IMR-90 (cell line): ENCODE measurements at regions not wholly inside any gene's neighbourhood (a gene's known extent, or its start where the extent isn't known, plus 50 kb on each side); places are given as distances from the start of the nearest gene placed in this dataset.

Experiments used
- ATAC-seq: fragments of 200-7000 bp; cut with Tn5 transposase; 2 replicates; pipeline ENCODE4 v1.9.1; 2020; ENCODE audit warnings: low read depth, mild to moderate bottlenecking, moderate library complexity
- BruUV-seq: library from RNA; stranded (reverse); fragments of 400-500 nt; replicated peaks from 2 replicates; lab custom pipeline; 2021; lab: Mats Ljungman, UMichigan
- CTCF ChIA-PET: fragments of 300-600 bp; formaldehyde crosslinking; extraction: SDS; loops from one replicate; lab custom pipeline; 2021; ENCODE audit warnings: antibody characterized with exemption; lab: Yijun Ruan, JAX
- POLR2A ChIA-PET: fragments of 300-600 bp; sonication (Branson Sonifier 250); formaldehyde crosslinking; loops from one replicate; lab custom pipeline; 2022; ENCODE audit warnings: antibody characterized with exemption; ENCODE audit not compliant: unreplicated experiment; lab: Charles Lee
- DNase-seq: peaks from one replicate; pipeline ENCODE4 v3.0.0; 2013
- H2AFZ ChIP-seq: replicated peaks from 2 replicates; pipeline ENCODE3; 2013; ENCODE audit warnings: low read length, mild to moderate bottlenecking; ENCODE audit not compliant: poor library complexity
- H2AK5ac ChIP-seq: 2 replicates; pipeline ENCODE4 v1.6.1; 2013; ENCODE audit warnings: low read depth, low read length, inconsistent platforms
- H2AK9ac ChIP-seq: replicated peaks from 2 replicates; pipeline ENCODE3; 2013; ENCODE audit warnings: mild to moderate bottlenecking, low read depth, low read length, moderate library complexity; ENCODE audit not compliant: poor library complexity
- H2BK120ac ChIP-seq: 2 replicates; pipeline ENCODE4 v1.6.1; 2013; ENCODE audit warnings: low read depth, low read length, inconsistent platforms
- H2BK15ac ChIP-seq: 3 replicates; pipeline ENCODE4 v1.6.1; 2013; ENCODE audit warnings: low read depth, low read length, inconsistent platforms
- H2BK20ac ChIP-seq: 2 replicates; pipeline ENCODE4 v1.6.1; 2013; ENCODE audit warnings: low read depth, mild to moderate bottlenecking, inconsistent platforms, low read length, moderate library complexity
- H2BK5ac ChIP-seq: 2 replicates; pipeline ENCODE4 v1.6.1; 2013; ENCODE audit warnings: mild to moderate bottlenecking, low read depth, low read length, inconsistent platforms; ENCODE audit not compliant: poor library complexity, severe bottlenecking
- H3K14ac ChIP-seq: replicated peaks from 2 replicates; pipeline ENCODE4 v1.6.1; 2013; ENCODE audit warnings: low read depth, low read length, inconsistent platforms
- H3K18ac ChIP-seq: 2 replicates; pipeline ENCODE4 v1.6.1; 2013; ENCODE audit warnings: low read depth, low read length, control low read depth
- H3K23ac ChIP-seq: 2 replicates; pipeline ENCODE4 v1.6.1; 2013; ENCODE audit warnings: low read depth, low read length, inconsistent platforms
- H3K27ac ChIP-seq: 2 replicates; pipeline ENCODE4 v1.5.1; 2013; ENCODE audit warnings: mild to moderate bottlenecking, control low read depth, low read length; ENCODE audit not compliant: insufficient read depth
- H3K27me3 ChIP-seq: 2 replicates; pipeline ENCODE4 v1.6.1; 2013; ENCODE audit warnings: low read length; ENCODE audit not compliant: control insufficient read depth, insufficient read depth
- H3K36me3 ChIP-seq: 2 replicates; pipeline ENCODE4 v1.6.1; 2013; ENCODE audit warnings: low read length, mixed read lengths; ENCODE audit not compliant: control insufficient read depth, insufficient read depth
- H3K4ac ChIP-seq: 2 replicates; pipeline ENCODE4 v1.6.1; 2013; ENCODE audit warnings: low read depth, low read length, inconsistent platforms
- H3K4me1 ChIP-seq: 2 replicates; pipeline ENCODE4 v1.6.1; 2013; ENCODE audit warnings: low read length, mixed read lengths; ENCODE audit not compliant: control insufficient read depth, insufficient read depth
- H3K4me2 ChIP-seq: 2 replicates; pipeline ENCODE4 v1.6.1; 2013; ENCODE audit warnings: low read depth, mild to moderate bottlenecking, control low read depth, low read length, moderate library complexity
- H3K4me3 ChIP-seq: 2 replicates; pipeline ENCODE4 v1.5.1; 2013; ENCODE audit warnings: low read depth, mild to moderate bottlenecking, control low read depth, low read length, moderate library complexity; ENCODE audit not compliant: insufficient read depth
- H3K56ac ChIP-seq: 2 replicates; pipeline ENCODE4 v1.6.1; 2013; ENCODE audit warnings: low read length, inconsistent platforms; ENCODE audit not compliant: insufficient read depth; ENCODE audit errors: extremely low read depth
- H3K79me1 ChIP-seq, 2 experiments: 2 replicates each; pipeline ENCODE4 v1.6.1; 2013; ENCODE audit warnings: low read length in 2 of 2, inconsistent platforms in 1 of 2, low read depth in 1 of 2
- H3K9ac ChIP-seq: 2 replicates; pipeline ENCODE4 v1.6.1; 2013; ENCODE audit warnings: low read depth, low read length, control low read depth
- H3K9me1 ChIP-seq: 2 replicates; pipeline ENCODE4 v1.6.1; 2013; ENCODE audit warnings: low read length, inconsistent platforms; ENCODE audit not compliant: insufficient read depth
- H3K9me3 ChIP-seq: 2 replicates; pipeline ENCODE4 v1.6.1; 2013; ENCODE audit warnings: low read length; ENCODE audit not compliant: control insufficient read depth, insufficient read depth
- H4K20me1 ChIP-seq: 2 replicates; pipeline ENCODE4 v1.6.1; 2013; ENCODE audit warnings: low read length, inconsistent platforms; ENCODE audit not compliant: insufficient read depth
- H4K5ac ChIP-seq: 2 replicates; pipeline ENCODE4 v1.6.1; 2013; ENCODE audit warnings: mild to moderate bottlenecking, low read depth, low read length, control low read depth
- H4K8ac ChIP-seq, 2 experiments: 2 replicates each; pipeline ENCODE4 v1.6.1; 2013; ENCODE audit warnings: low read depth in 2 of 2, low read length in 2 of 2, control low read depth in 1 of 2, inconsistent platforms in 1 of 2
- H4K91ac ChIP-seq: 2 replicates; pipeline ENCODE4 v1.6.1; 2013; ENCODE audit warnings: low read depth, low read length, inconsistent platforms; ENCODE audit not compliant: insufficient read depth
- BHLHE40 ChIP-seq: fragments of 150-350 bp; IDR thresholded peaks from 2 replicates; pipeline ENCODE4 v1.6.1; 2016; ENCODE audit warnings: mild to moderate bottlenecking, low read depth, low read length
- CEBPB ChIP-seq: IDR thresholded peaks from 2 replicates; pipeline ENCODE4 v1.6.1; 2012; ENCODE audit warnings: low read depth, low read length, improper control_type of control experiment
- CHD1 ChIP-seq: IDR thresholded peaks from 2 replicates; pipeline ENCODE4 v1.6.1; 2012; ENCODE audit warnings: low read depth, low read length, improper control_type of control experiment
- CTCF ChIP-seq: conservative IDR thresholded peaks from 2 replicates; pipeline ENCODE4 v1.5.1; 2012; ENCODE audit warnings: mild to moderate bottlenecking, low read depth, low read length, improper control_type of control experiment
- ELK1 ChIP-seq: fragments of 150-350 bp; IDR thresholded peaks from 2 replicates; pipeline ENCODE4 v1.6.1; 2016; ENCODE audit warnings: low read depth, mild to moderate bottlenecking, low read length, moderate library complexity, borderline replicate concordance
- FOS ChIP-seq: fragments of 150-350 bp; IDR thresholded peaks from 2 replicates; pipeline ENCODE4 v1.6.1; 2016; ENCODE audit warnings: low read depth, low read length
- MAFK ChIP-seq: IDR thresholded peaks from 2 replicates; pipeline ENCODE4 v1.6.1; 2012; ENCODE audit warnings: low read depth, low read length, improper control_type of control experiment
- MAZ ChIP-seq: IDR thresholded peaks from 2 replicates; pipeline ENCODE4 v1.6.1; 2012; ENCODE audit warnings: low read depth, mild to moderate bottlenecking, low read length, improper control_type of control experiment, moderate library complexity, borderline replicate concordance
- NFE2L2 ChIP-seq: fragments of 150-350 bp; IDR thresholded peaks from 2 replicates; pipeline ENCODE4 v1.6.1; 2016; ENCODE audit warnings: low read depth, mild to moderate bottlenecking, low read length
- POLR2A ChIP-seq: IDR thresholded peaks from 2 replicates; pipeline ENCODE4 v1.6.1; 2012; ENCODE audit warnings: mild to moderate bottlenecking, low read depth, low read length
- RAD21 ChIP-seq: IDR thresholded peaks from 2 replicates; pipeline ENCODE4 v1.6.1; 2012; ENCODE audit warnings: low read length, improper control_type of control experiment
- SMC3 ChIP-seq: fragments of 150-350 bp; IDR thresholded peaks from 2 replicates; pipeline ENCODE4 v1.6.1; 2016; ENCODE audit warnings: low read depth, mild to moderate bottlenecking, antibody characterized with exemption, low read length, moderate library complexity
- USF2 ChIP-seq: fragments of 150-350 bp; IDR thresholded peaks from 2 replicates; pipeline ENCODE4 v1.6.1; 2017; ENCODE audit warnings: mild to moderate bottlenecking, antibody characterized with exemption, low read length, low read depth
- WGBS, 2 experiments: methylation state at CpG; one replicate each; pipeline versions ENCODE4 v1.1.5 to v1.1.7; 2013; ENCODE audit warnings: missing lambda C conversion rate in 2 of 2; ENCODE audit not compliant: insufficient read length in 1 of 2; ENCODE audit errors: extremely low coverage in 2 of 2; 5-methylcytosine and 5-hydroxymethylcytosine counted together
- dilution Hi-C: fragments of 300-500 bp; cut with HindIII; formaldehyde crosslinking; loops from one replicate; pipeline ENCODE4 v1.14.3; 2018; ENCODE audit warnings: low sequenced_read_pairs; ENCODE audit not compliant: unreplicated experiment
- in situ Hi-C: fragments of 300-500 bp; cut with MboI; formaldehyde crosslinking; loops from 3 replicates; pipeline ENCODE4 v1.14.3; 2019; ENCODE audit warnings: low sequenced_read_pairs, inconsistent platforms, mixed read lengths
- intact Hi-C: fragments of 100-400 bp; cut with micrococcal nuclease; formaldehyde crosslinking; loops from 2 replicates; pipeline ENCODE4 v1.10.0; 2022

GRCh38 chr1:203985676-203986075, 87.2 kb upstream of the SOX13 start:
- TF ChIP-seq ELK1, result no peak
- no peak for TF ChIP-seq FOS
- no peak for TF ChIP-seq POLR2A
- TF ChIP-seq MAZ, result no peak
- no peak for TF ChIP-seq USF2
- TF ChIP-seq CHD1, result no peak
- no peak for TF ChIP-seq CEBPB
- TF ChIP-seq BHLHE40, result no peak
- TF ChIP-seq RAD21, result no peak
- TF ChIP-seq SMC3, result no peak
- no peak for TF ChIP-seq NFE2L2
- TF ChIP-seq CTCF, result no peak
- TF ChIP-seq MAFK, result no peak
- H2AK5ac ChIP-seq, result no peak overlapping the region
- H3K4ac ChIP-seq, result no peak overlapping the region
- H3K14ac ChIP-seq, result no peak overlapping the region
- H3K36me3 ChIP-seq, result no peaks in the 10 kb centered on the region
- H3K23ac ChIP-seq, result no peak overlapping the region
- H2BK15ac ChIP-seq, result no peak overlapping the region
- no peak overlapping the region for H3K4me2 ChIP-seq
- no peak overlapping the region for H3K18ac ChIP-seq
- no peak overlapping the region for H3K9ac ChIP-seq
- dilution Hi-C loops, result no loop called here
- H4K5ac ChIP-seq, result no peak overlapping the region
- WGBS, 2 experiments, result no CpG with 5 or more reads among the region's 2 CpGs
- H3K79me1 ChIP-seq, result no peaks in the 10 kb centered on the region
- no peak overlapping the region for H3K4me3 ChIP-seq
- no peaks in the 10 kb centered on the region for H3K9me1 ChIP-seq
- H4K20me1 ChIP-seq, result no peaks in the 10 kb centered on the region
- no peak overlapping the region for H2BK5ac ChIP-seq
- peaks cover 33% of the 10 kb centered on the region for H3K27me3 ChIP-seq
- no peaks in the 10 kb centered on the region for H3K9me3 ChIP-seq
- H2BK120ac ChIP-seq, result no peak overlapping the region
- H3K56ac ChIP-seq, result no peak overlapping the region
- no peak overlapping the region for H3K27ac ChIP-seq
- no peak for DNase-seq
- no peak overlapping the region for H4K8ac ChIP-seq
- H2BK20ac ChIP-seq, result no peak overlapping the region
- no peak for ATAC-seq
- H3K4me1 ChIP-seq, result no peaks in the 10 kb centered on the region
- no TSS peak for BruUV-seq
- intact Hi-C loops, result no loop called here
- in situ Hi-C loops, result no loop called here
- no peak overlapping the region for H2AK9ac ChIP-seq
- H2AFZ ChIP-seq, result no peak overlapping the region
- ChIA-PET CTCF (no interaction called here), POLR2A (no interaction called here)
- H4K91ac ChIP-seq, result no peak overlapping the region
